NCI-H128 (cell line): ENCODE measurements at regions not wholly inside any gene's neighbourhood (a gene's known extent, or its start where the extent isn't known, plus 50 kb on each side); places are given as distances from the start of the nearest gene placed in this dataset.

Experiments used
- DNase-seq: peaks from one replicate; lab custom pipeline; 2025; ENCODE audit not compliant: unreplicated experiment; lab: John Stamatoyannopoulos, UW

DNA sequence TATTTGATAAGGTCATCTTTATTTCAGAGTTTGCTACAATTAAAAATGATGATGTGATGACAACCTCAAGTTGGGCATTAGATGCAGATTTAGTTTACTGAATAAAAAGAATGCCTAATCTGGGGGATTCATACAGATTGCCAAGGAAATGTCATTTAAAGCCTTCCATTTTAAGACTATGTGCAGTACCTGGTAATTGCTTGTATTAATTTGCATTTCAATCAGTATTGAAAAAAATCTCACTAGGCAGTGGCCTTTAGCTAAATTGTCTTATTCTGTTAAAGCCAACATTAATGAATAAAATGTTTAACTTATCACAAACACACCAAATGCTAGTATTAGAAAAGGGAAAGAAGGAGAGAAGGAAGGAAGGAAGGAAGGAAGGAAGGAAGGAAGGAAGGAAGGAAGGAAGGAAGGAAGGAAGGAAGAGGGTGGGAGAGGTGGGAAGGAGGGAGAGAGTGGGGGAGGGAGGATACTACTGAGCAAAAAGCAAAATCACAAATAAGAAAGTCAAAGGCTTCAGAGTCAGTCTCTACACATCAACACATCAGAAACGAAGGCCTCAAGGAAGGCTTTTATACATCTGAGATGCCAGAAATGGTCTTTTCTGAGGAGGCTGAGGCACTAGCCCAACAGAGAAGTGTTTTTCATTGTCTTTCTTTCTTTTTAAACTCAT is 271.1 kb upstream of the CLEC14A start:
- DNase-seq, result no peak

DNA sequence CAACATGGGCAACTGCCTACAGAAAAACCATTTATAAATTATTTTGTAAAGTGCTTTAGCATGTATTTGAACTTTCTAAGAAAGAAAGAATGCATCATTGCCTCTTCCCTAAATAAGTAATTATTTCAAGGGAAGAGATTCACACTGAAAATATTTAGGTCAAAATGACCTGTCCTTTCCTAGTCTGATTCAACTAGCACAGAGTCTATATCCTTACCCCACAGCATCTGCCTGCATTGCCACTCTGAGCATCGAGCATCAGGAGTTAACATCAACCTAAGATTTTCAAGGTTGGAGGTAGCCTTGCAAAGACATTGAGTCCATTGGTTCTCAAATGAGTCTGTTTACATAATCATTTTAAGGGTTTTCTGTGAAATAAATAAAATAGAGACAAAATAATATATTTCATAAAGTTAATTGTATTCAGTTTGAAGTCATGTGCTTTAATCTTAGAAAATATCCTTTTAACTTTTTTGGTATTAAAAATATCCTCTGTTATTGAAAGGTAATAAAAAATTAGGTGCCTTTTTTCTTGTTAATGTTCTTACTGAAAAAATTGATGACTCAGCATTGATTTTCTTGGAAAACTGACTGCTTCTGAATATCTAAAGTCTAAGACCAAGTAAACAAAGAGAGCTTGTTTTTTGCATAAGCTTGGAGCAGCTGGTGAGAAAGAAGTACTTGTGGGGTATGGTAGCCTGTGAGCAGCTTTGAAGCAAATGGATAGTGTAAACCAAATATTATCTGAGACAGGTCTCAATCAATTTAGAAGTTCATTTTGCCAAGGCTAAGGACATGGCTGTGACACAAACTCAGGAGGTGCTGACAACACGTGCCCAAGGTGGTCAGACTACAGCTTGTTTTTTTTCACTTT is 269.0 kb upstream of the CLEC14A start:
- no peak for DNase-seq

DNA sequence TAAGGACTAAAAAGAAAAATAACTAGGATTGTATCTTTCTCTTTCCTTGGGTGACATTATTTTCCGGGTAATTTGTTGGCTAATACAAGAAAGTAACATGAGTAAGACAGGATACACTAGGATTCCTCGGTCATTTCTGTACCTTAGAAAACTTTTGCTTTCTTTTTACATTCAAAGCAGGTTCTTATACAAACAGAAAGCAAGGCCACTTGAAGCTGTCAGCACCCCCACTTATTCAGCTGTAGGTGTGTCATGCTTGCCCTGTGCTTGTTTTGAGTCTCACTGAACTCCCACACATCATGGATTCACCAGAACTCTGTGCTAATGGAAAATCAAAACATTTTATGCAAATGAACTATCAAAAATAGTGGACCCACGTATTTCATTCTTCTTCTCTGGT is 266.8 kb upstream of the CLEC14A start:
- no peak for DNase-seq

DNA sequence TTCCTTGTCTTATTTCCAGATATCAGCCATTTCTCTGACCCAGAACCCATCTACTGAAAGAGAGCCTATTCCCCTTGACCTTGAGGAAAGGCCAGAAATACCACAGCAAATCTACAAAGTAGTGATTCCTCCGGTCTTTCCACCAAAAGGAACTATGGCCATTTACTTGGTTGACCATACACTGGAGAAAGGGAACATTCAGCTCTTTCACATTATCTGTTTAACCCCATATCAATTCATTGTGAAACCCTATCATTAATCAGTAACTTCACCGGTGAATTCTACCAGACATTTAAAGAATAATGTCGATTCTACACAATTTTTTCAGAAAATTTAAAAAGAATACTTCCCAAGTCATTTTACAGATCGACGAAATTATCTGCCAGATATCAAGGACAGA is 265.7 kb upstream of the CLEC14A start:
- no peak for DNase-seq

DNA sequence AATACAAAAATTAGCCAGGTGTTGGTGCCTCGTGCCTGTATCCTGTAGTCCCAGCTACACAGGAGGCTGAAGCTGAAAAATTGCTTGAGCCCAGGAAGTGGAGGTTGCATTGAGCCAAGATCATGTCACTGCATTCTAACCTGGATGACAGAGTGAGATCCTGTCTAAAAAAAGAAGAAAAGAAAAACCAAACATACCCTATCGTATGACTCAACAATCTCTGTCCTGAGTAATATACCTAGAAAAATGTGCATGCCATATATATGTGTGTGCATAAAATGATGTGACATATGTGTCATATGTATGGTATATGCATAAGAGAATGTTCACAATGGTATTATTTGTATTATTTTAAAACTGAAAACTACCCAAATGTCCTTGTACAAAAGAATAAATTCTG is 261.5 kb upstream of the CLEC14A start:
- DNase-seq, result no peak

DNA sequence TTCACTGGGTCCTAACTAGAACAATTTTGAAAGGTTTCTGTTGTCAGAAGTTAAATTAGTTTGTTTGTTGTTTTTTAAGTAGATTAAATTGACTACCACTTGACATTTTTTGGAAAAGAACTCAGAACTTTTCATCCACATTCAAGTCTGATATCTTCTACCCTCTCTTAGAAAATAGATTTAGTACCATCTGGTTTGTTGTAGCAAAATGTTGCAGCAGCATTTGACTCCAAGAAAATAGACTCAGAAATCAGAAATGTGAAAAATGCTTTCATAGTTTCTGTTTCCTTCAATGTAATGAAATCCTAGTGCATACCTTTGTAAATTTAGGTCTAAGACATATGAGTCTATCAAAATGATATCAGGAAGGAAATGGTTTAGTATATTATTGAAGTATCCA is 256.3 kb upstream of the CLEC14A start:
- no peak for DNase-seq

DNA sequence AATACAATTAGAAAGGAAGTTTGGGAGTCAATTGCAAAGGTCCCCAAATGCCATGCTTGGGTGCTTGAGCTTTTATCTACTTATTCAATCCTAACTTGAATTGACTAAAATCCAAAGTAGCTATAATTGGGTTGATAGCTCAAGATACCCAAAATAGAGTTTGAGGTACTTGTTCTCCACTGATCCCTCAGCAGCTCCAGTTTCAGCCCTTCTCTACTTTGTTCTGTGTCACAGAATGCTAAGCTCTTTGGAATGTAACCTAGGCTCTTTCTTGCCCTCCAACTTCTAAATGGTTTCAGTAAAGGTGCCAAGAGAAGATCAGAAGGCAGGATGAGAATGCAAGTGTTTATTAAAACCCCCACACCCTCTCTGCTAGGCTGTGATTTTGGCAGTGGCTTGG is 251.4 kb upstream of the CLEC14A start:
- no peak for DNase-seq

DNA sequence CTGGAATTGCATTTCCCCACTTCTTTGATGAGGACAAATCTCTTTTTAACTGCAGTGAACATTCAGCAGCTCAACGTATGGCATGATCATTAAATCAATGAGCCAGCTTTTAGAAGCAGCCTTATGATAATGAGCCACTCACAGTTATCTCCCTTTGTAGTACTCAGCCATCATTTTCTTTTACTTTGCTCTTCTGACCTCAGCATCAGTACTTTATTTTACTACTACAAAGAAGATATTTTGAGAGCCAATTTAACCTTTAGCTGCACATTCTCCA is 250.0 kb upstream of the CLEC14A start:
- DNase-seq, result no peak

DNA sequence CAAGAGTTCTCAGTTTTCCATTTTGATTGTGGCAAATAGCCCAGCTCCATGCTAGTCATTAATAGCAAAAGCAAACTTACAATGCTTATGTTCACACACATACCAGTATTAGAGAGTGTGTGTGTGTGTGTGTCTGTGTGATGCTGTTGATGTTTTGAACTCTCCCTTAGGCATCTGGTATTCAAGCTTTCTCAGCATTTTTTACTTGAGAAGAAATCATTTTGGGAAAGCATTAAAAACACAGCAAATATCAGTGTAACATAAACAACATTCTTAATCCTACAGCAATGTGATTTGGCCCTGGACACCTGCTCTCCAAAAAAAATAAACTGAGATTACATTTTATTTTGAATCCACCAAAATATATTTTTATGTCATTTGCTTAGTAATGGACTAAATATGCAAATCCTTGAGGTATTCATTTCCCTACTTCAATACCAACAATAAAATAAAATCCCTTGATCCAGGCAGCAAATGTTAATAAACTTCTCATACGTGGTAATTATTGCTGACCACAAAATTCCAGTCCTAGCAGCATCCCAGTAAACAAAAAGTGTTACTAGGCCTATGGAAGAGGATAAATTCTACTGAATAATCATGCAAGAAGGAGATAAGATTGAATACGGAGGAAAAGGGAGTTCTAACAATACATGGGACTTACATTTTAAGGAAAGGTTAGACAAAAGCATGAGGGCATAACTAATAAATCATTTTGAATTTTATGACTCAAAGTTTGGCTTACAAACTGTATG is 249.5 kb upstream of the CLEC14A start:
- no peak for DNase-seq

DNA sequence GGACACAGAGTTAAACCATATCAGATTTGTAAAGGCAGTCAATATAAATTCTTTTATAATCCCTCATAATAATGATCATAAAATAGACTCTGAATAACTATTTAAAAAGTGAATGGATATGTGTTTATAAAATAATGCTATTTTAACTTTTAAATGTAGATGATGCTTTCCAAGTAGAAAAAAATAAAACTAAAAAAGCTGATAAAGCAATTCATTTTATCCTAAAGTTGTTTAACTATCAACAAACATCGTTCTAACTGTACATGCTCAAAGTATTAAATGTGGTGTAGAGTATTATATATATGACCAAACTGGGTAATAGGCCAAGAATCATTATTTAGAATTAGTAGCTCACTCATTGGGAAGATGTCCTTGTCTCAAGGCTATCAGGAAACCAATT is 248.3 kb upstream of the CLEC14A start:
- DNase-seq, result no peak

DNA sequence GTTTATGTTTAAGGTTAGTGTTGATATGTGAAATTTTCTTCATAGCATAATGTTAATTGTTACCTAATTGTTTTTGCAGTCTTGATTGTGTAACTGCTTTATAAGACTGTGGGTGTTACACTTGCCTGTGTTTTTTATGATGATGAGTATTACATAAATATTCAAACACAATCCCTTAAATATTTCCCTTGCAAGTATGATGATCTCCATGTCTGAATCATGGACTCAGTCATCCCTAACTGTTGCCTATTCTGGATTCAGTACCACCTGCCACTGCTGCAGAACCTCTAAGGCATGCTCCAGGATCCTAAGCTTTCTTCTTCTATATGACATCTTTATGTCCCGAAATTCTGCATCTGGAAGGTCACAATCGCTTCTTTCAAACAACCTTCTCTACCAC is 246.3 kb upstream of the CLEC14A start:
- DNase-seq, result no peak

DNA sequence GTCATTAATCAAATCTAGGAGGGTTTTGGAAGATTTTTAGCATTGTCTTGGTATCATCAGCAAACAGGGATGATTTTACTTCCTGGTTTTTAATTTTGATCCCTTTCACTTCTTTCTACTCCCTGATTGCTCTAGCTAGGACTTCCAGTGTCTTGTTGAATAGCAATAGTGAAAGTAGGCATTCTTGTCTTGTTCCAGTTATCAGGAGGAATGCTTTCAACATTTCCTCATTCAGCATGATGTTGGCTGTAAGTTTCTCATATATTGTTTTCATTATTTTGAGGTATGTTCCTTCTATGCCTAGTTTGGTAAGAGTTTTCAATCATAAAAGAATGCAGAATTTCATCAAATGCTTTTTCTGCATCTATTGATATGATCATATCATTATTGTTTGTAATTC is 244.2 kb upstream of the CLEC14A start:
- no peak for DNase-seq

DNA sequence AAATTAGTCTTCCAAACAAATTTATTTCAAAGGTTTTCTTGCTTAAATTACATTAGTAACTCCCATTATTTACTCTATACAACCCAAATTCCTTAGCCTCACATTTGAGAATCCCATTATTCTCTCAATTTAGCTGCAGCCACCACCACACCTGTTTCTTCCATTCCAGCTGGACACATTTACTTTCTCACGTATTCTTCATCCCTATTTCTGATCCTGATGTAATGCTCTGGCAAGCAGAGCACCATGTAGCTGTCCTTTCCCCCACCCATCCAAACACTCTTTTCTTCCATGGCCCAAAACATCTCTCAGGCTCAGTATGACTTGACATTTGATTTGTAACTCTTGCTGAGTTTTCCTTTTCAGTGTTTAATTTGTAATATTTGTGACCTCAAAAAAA is 240.2 kb upstream of the CLEC14A start:
- DNase-seq, result no peak

DNA sequence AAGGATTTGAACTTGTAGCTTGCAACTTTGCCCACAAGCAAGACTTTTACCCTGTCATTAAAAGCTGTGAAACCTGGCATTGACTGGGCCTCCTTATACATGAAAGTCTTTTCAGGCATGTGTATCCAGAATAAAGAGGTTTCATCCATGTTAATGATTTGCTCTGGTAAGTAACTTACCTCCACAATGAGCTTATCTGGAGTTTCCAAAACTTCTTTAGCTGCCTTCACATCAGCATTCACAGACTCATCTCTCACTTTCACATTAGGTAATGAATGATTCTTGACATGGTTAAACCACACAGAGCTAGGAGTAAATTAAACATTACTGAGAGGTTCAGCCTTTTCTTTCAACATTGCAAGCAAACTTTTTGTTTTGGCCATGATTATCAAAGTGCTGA is 234.4 kb upstream of the CLEC14A start:
- no peak for DNase-seq

DNA sequence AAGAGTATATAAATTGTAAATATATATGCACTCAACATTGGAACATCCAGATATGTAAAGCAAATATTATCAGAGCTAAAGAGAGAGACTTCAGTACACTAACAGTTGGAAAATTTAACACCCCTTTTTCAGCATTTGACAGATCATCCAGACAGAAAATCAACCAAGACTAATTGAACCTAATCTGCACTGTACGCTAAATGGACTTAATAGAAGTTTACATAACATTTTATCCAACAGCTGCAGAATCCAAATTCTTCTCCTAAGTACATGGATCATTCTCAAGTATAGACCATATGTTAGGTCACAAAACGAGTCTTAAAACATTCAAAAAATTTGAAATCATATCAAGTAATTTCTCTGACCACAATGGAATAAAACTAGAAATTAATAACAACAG is 229.1 kb upstream of the CLEC14A start:
- DNase-seq, result no peak

DNA sequence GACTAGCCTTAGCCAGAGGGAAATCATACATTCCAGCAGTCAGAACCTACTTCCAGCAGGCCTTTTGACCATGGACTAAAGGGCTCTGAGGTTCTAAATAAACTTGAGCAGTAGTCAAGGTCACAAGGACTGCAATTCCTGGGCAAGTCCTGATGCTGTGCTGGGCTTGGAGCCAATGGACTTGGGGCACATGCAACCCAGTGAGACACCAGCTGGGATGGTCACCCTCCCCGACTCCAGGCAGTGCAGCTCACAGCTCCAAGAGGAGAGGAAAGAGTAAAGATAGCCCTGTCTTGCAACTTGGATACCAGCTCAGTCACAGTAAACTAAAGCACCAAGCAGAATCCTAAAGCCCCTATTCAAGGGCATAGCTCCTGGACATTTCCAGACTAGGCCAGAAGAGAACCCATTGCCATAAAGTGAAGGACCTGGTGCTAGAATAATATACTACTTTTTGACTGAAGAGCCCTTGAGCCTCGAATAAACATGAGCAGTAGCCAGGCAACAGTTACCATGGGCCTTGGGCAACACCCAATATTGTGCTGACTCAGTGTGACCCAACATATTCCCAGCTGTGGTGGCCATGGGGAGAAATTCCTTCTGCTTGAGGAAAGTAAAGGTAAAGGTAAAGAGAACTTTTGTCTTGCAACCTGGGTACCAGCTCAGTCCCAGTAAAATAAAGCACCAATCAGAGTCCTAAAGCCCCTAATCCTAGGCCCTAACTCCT is 226.2 kb upstream of the CLEC14A start:
- peak; percentile 7 for DNase-seq

DNA sequence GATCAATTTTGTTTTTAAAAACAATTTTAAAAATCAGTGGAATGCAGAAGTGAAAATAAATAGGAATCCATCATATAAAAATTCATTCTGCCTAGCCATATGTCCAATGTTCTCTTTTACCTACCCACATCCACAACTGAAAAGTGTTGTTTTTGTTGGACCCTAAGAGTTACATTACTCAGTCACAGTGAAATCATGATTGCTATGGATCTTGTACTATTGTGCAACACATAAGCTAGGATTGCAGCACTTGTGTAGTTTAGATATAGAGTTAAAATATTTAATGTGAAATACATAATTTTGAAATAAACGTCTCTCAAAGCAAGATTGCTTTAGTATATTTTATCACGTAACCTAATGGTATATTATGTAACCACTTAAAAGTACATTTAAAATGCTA is 213.3 kb upstream of the CLEC14A start:
- DNase-seq, result no peak

DNA sequence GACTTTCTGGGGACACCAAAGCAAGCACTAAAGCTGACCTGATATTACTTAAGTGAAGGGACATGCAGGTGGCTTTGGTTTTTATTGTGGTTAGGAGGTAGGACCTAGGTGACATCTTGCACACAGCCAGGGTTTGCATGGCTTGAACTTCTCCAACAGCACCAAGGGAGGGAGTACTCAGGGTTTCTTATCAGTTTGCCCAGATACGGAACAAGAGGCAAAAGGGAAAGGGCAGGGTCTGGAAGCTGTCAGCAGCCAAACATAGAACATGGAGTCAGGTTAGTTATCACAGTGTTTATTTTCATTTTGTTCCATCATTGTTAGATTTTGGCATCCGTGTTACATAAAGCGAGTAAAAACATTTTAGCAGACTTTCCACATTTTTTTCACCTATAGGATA is 186.3 kb upstream of the CLEC14A start:
- DNase-seq, result no peak

DNA sequence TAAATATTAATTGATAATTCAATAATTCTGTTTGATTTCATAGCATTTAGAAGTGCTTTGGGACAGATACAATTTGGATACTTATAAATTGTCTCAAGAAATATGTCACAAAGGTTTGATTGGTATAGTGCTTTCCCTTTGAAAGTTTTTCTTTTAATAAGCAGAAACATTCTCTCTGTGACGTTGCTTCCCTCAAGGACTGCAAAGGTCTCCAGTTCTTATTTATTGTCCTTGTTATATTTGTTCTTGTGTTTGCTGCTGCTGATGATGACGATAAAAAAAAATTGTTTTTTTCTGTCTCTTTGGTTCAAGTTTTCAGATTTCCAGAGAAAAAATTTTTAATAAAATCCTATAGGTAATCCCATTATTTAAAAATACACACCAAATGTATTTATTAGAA is 176.3 kb upstream of the CLEC14A start:
- no peak for DNase-seq

DNA sequence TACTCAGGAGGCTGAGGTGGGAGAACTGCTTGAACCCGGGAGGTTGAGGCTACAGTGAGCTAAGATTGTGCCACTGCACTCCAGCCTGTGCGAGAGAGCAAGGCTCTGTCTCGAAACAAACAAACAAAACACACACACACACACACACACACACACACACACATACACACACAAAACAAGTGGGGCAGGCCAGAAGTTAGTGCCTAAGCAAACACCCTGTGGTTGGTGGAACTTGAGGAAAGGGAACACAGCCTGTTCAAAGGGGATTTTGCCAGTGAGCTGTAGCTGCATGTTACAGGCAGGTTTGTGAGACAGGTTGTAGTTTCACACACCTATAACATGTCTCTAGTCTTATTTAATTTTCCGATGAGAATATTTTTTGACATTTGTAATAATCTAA is 175.3 kb upstream of the CLEC14A start:
- no peak for DNase-seq

DNA sequence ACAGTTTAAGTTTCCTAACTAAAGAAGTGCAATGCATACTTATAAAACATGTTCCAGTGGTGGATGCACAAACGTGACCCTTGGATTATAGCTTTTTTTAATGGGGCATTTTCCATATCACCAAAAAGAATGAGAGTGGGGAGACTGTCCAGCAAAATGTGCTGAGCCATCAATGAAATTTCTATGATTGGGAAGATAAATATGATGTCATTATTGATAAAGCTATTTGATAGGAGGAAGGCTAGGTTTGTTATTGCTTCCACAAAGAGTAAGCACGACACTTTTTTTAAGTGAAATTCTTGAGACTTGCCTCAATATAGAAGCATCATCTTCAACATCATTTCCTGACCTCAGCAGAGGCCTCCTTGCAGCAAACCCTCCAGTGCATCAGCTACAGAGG is 174.6 kb upstream of the CLEC14A start:
- DNase-seq, result no peak
